Neural progenitor cell (in vitro differentiated cells): ENCODE measurements at regions not wholly inside any gene's neighbourhood (a gene's known extent, or its start where the extent isn't known, plus 50 kb on each side); places are given as distances from the start of the nearest gene placed in this dataset.

Source experiments
- EZH2 ChIP-seq: fragments of 200-600 bp; sonication (generic); IDR thresholded peaks from 2 replicates; pipeline ENCODE4 v1.6.1; 2017; ENCODE audit warnings: antibody characterized with exemption, mild to moderate bottlenecking, moderate library complexity
- EZH2phosphoT487 ChIP-seq: fragments of 200-600 bp; sonication (generic); IDR thresholded peaks from 2 replicates; pipeline ENCODE4 v1.6.1; 2017; ENCODE audit warnings: antibody characterized with exemption
- TF ChIP-seq, protein P1 (sequence below): fragments of 200-600 bp; sonication (generic); IDR thresholded peaks from 2 replicates; pipeline ENCODE4 v1.5.1; 2017; ENCODE audit warnings: antibody characterized with exemption, mild to moderate bottlenecking

DNA sequence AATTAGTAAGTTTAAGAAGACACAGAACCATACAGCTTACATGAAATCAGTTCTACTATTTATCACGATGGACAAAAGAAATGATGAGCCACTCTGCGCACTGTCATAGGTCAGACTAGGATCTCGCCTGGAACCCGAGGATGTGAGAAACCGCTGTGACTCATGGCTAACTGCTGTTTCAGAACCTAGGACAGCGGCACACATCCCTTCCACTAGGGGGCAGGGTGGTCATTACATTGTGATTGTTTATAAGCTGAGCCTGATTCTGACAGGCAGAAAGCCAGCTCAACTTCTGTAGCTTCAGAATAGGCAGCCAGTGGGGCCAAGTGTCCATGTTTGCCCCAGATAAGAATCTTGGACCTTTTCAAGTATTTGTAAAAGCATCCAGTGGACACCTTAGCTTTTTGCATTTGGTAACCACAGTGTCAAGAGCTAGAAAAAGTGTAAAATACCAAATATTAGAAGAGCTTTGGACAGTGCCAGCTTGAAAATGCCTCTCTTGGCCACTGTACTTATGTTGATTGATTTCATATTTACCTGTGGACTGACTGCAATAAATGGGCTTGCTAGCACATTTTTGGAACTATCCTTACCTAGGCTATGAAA, 115.8 kb downstream of the KBTBD8 start:
- TF ChIP-seq, protein P1, sequence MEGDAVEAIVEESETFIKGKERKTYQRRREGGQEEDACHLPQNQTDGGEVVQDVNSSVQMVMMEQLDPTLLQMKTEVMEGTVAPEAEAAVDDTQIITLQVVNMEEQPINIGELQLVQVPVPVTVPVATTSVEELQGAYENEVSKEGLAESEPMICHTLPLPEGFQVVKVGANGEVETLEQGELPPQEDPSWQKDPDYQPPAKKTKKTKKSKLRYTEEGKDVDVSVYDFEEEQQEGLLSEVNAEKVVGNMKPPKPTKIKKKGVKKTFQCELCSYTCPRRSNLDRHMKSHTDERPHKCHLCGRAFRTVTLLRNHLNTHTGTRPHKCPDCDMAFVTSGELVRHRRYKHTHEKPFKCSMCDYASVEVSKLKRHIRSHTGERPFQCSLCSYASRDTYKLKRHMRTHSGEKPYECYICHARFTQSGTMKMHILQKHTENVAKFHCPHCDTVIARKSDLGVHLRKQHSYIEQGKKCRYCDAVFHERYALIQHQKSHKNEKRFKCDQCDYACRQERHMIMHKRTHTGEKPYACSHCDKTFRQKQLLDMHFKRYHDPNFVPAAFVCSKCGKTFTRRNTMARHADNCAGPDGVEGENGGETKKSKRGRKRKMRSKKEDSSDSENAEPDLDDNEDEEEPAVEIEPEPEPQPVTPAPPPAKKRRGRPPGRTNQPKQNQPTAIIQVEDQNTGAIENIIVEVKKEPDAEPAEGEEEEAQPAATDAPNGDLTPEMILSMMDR = peak; percentile 98
- TF ChIP-seq EZH2 (no peak), EZH2phosphoT487 (no peak)
